ENCODE measurements at regions not wholly inside any gene's neighbourhood (a gene's known extent, or its start where the extent isn't known, plus 50 kb on each side); places are given as distances from the start of the nearest gene placed in this dataset.
A peak's percentile ranks its signal among the peaks of the same experiment; 100 is the strongest.

- TF ChIP-seq CTCF (conservative IDR thresholded peaks at IDR 0.05; ENCODE audit: low read depth, low read length) (no peak), EZH2 (IDR thresholded peaks at IDR 0.05; ENCODE audit: borderline replicate concordance, low read depth, low read length, poor library complexity, severe bottlenecking) (no peak)
- CTCF ChIA-PET, result no interaction called here
- POLR2A ChIA-PET (ENCODE audit: low non-redundant PET), result no interaction called here
Observed at GRCh38 chr5:143539742-143540141, 136.3 kb upstream of the NR3C1 start.

GRCh38 chr5:143537056-143537455 lies 133.6 kb upstream of the NR3C1 start:
- Histone ChIP-seq H3K36me3 (ENCODE audit: insufficient read depth, low read length, poor library complexity, severe bottlenecking) (no peaks in the 10 kb centered on the region), H3K27ac (ENCODE audit: low read depth, low read length, poor library complexity, severe bottlenecking) (no peak overlapping the region), H3K27me3 (replicated peaks; ENCODE audit: insufficient read depth, low read depth, low read length, poor library complexity) (no peaks in the 10 kb centered on the region), H3K4me3 (ENCODE audit: low read depth, low read length, poor library complexity, severe bottlenecking) (no peak overlapping the region), H3K9me3 (ENCODE audit: low read depth, low read length, poor library complexity, severe bottlenecking) (no peaks in the 10 kb centered on the region), H3K4me1 (ENCODE audit: insufficient read depth, low read length, poor library complexity, severe bottlenecking) (no peaks in the 10 kb centered on the region)
- ChIA-PET POLR2A (ENCODE audit: low non-redundant PET) (no interaction called here), CTCF (no interaction called here)
- intact Hi-C loops (cut with micrococcal nuclease; ENCODE audit: unreplicated experiment), result no loop called here
- TF ChIP-seq EZH2 (IDR thresholded peaks at IDR 0.05; ENCODE audit: borderline replicate concordance, low read depth, low read length, poor library complexity, severe bottlenecking), result no peak
- no peak for TF ChIP-seq CTCF (conservative IDR thresholded peaks at IDR 0.05; ENCODE audit: low read depth, low read length)
- BruUV-seq (replicated peaks), result no TSS peak
- DNase-seq (ENCODE audit: low spot score), result no peak

More at GRCh38 chr5:143539742-143540141, 136.3 kb upstream of the NR3C1 start:
- DNase-seq (ENCODE audit: low spot score), result no peak
- Histone ChIP-seq H3K27ac (ENCODE audit: low read depth, low read length, poor library complexity, severe bottlenecking) (no peak overlapping the region), H3K36me3 (ENCODE audit: insufficient read depth, low read length, poor library complexity, severe bottlenecking) (no peaks in the 10 kb centered on the region), H3K4me1 (ENCODE audit: insufficient read depth, low read length, poor library complexity, severe bottlenecking) (no peaks in the 10 kb centered on the region), H3K4me3 (ENCODE audit: low read depth, low read length, poor library complexity, severe bottlenecking) (no peak overlapping the region), H3K9me3 (ENCODE audit: low read depth, low read length, poor library complexity, severe bottlenecking) (no peaks in the 10 kb centered on the region), H3K27me3 (replicated peaks; ENCODE audit: insufficient read depth, low read depth, low read length, poor library complexity) (no peaks in the 10 kb centered on the region)
- intact Hi-C loops (cut with micrococcal nuclease; ENCODE audit: unreplicated experiment), result no loop called here
- BruUV-seq (replicated peaks), result no TSS peak

GRCh38 chr5:143536364-143536763 lies 132.9 kb upstream of the NR3C1 start:
- H3K9me3 ChIP-seq (ENCODE audit: low read depth, low read length, poor library complexity, severe bottlenecking), result no peaks in the 10 kb centered on the region
- CTCF ChIA-PET, result no interaction called here
- POLR2A ChIA-PET (ENCODE audit: low non-redundant PET), result no interaction called here
- TF ChIP-seq EZH2 (IDR thresholded peaks at IDR 0.05; ENCODE audit: borderline replicate concordance, low read depth, low read length, poor library complexity, severe bottlenecking) (no peak), CTCF (conservative IDR thresholded peaks at IDR 0.05; ENCODE audit: low read depth, low read length) (no peak)
- H3K27me3 ChIP-seq (replicated peaks; ENCODE audit: insufficient read depth, low read depth, low read length, poor library complexity), result no peaks in the 10 kb centered on the region
- no peak overlapping the region for H3K27ac ChIP-seq (ENCODE audit: low read depth, low read length, poor library complexity, severe bottlenecking)
- peak; percentile 2 for DNase-seq (ENCODE audit: low spot score)
- no TSS peak for BruUV-seq (replicated peaks)
- no peaks in the 10 kb centered on the region for H3K4me1 ChIP-seq (ENCODE audit: insufficient read depth, low read length, poor library complexity, severe bottlenecking)
- no peak overlapping the region for H3K4me3 ChIP-seq (ENCODE audit: low read depth, low read length, poor library complexity, severe bottlenecking)
- intact Hi-C loops (cut with micrococcal nuclease; ENCODE audit: unreplicated experiment), result no loop called here
- H3K36me3 ChIP-seq (ENCODE audit: insufficient read depth, low read length, poor library complexity, severe bottlenecking), result no peaks in the 10 kb centered on the region
